Choroid plexus epithelial cell (primary cell): ENCODE measurements at regions not wholly inside any gene's neighbourhood (a gene's known extent, or its start where the extent isn't known, plus 50 kb on each side); places are given as distances from the start of the nearest gene placed in this dataset.
"Not testable (repeated sequence)": the region's sequence is repeated elsewhere in the genome, so short reads cannot be mapped to it uniquely, and the experiment has no call there.

Experiments
- DNase-seq: peaks from one replicate; pipeline ENCODE4 v3.0.0-alpha.2; 2010; ENCODE audit warnings: low read depth
- H3K4me3 ChIP-seq: 2 replicates; pipeline ENCODE4 v1.5.1; 2011; ENCODE audit warnings: low read depth, mild to moderate bottlenecking, control low read depth, low read length, moderate library complexity
- CTCF ChIP-seq: conservative IDR thresholded peaks from 2 replicates; pipeline ENCODE4 v1.5.1; 2011; ENCODE audit warnings: low read depth, mild to moderate bottlenecking, control low read depth, inconsistent platforms, low read length, moderate library complexity

GRCh38 chr7:84941936-84942335 lies 244.9 kb downstream of the SEMA3D start:
- DNase-seq, result no peak
- no peak for TF ChIP-seq CTCF
- H3K4me3 ChIP-seq, result no peak overlapping the region

- DNase-seq, result peak; percentile 19
- H3K4me3 ChIP-seq, result no peak overlapping the region
- no peak for TF ChIP-seq CTCF
Observed at GRCh38 chr7:84941291-84941690, 245.6 kb downstream of the SEMA3D start.

GRCh38 chr7:84939888-84940287 lies 247.0 kb downstream of the SEMA3D start:
- DNase-seq, result no peak
- TF ChIP-seq CTCF, result no peak
- H3K4me3 ChIP-seq, result no peak overlapping the region

GRCh38 chr7:84939442-84939841 lies 247.4 kb downstream of the SEMA3D start:
- no peak for DNase-seq
- TF ChIP-seq CTCF, result no peak
- no peak overlapping the region for H3K4me3 ChIP-seq

- no peak overlapping the region for H3K4me3 ChIP-seq
- no peak for DNase-seq
- TF ChIP-seq CTCF, result no peak
Observed at GRCh38 chr7:84924353-84924752, 262.5 kb downstream of the SEMA3D start.

GRCh38 chr7:84923348-84923747 lies 263.5 kb downstream of the SEMA3D start:
- H3K4me3 ChIP-seq, result no peak overlapping the region
- no peak for DNase-seq
- TF ChIP-seq CTCF, result no peak

- no peak for TF ChIP-seq CTCF
- no peak overlapping the region for H3K4me3 ChIP-seq
Observed at GRCh38 chr7:84921154-84921553, 265.7 kb downstream of the SEMA3D start.

GRCh38 chr7:84916973-84917372 lies 269.9 kb downstream of the SEMA3D start:
- not testable (repeated sequence) for DNase-seq, H3K4me3 ChIP-seq

More at GRCh38 chr7:84921154-84921553, 265.7 kb downstream of the SEMA3D start:
- DNase-seq, result no peak
